Stomach (tissue), 4 donors: ENCODE measurements at regions not wholly inside any gene's neighbourhood (a gene's known extent, or its start where the extent isn't known, plus 50 kb on each side); places are given as distances from the start of the nearest gene placed in this dataset.

ENCODE experiments used
- EP300 ChIP-seq: sonication (generic); formaldehyde crosslinking; IDR thresholded peaks from one replicate; pipeline ENCODE4 v1.6.1; 2017; ENCODE audit warnings: antibody characterized with exemption
- POLR2A ChIP-seq, 4 donors: fragments of 450-650 bp; IDR thresholded peaks; one replicate each; pipeline ENCODE4 v1.6.1; 2016; ENCODE audit warnings: antibody characterized with exemption in 4 of 4, control low read depth in 2 of 4, mild to moderate bottlenecking in 1 of 4, moderate library complexity in 1 of 4
- POLR2AphosphoS5 ChIP-seq, 3 donors: sonication (generic); formaldehyde crosslinking; IDR thresholded peaks; one replicate each; pipeline ENCODE4 v1.6.1; 2016; ENCODE audit warnings: antibody characterized with exemption in 3 of 3
- TF ChIP-seq, protein P1 (sequence below), 7 experiments: fragments of 450-650 bp in 4 of 7; fragments of 200-600 bp in 3 of 7; sonication (generic) in 3 of 7; IDR thresholded peaks; one replicate each; pipeline ENCODE4 v1.5.1; 2016 to 2019; ENCODE audit warnings: antibody characterized with exemption in 7 of 7, control low read depth in 2 of 7, mild to moderate bottlenecking in 1 of 7

DNA sequence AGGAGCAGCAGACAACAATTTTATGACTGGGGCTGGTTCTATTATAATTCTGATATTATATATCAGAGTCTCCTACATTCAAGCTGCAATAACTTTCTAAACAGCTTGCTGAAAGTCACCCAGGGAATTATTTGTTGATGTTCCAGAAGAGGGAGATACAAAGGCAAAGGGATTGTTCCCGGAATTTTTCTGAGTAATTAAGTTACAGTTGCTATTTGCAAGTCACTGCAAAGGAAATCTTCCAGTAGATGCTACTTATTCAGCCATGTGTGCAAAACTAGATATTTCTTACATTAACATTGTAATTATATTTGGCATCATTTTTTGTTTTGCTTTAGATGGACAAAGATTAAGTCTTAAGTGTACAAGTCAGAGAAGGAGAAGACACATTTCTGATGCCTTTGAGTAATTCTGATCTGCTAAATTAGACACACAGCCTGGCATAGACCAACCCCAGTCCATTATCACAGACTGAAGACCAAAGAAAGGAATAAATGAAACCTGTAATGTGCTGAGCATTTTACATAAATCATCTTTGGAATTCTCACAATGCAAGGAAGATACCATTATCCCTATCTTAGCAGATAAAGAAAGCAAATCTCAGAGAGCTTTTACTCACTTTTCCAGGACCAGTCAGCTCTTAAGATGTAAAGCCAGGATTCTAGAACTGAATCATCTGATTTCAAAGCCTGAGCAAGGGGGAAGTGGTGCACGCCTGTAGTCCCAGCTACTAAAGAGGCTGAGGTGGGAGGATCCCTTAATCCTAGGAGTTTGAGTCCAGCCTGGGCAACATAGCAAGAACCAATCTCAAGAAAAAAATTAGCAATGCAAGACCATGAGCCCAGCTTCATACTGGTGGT is 62.6 kb upstream of the AKAP12 start:
- TF ChIP-seq, protein P1, sequence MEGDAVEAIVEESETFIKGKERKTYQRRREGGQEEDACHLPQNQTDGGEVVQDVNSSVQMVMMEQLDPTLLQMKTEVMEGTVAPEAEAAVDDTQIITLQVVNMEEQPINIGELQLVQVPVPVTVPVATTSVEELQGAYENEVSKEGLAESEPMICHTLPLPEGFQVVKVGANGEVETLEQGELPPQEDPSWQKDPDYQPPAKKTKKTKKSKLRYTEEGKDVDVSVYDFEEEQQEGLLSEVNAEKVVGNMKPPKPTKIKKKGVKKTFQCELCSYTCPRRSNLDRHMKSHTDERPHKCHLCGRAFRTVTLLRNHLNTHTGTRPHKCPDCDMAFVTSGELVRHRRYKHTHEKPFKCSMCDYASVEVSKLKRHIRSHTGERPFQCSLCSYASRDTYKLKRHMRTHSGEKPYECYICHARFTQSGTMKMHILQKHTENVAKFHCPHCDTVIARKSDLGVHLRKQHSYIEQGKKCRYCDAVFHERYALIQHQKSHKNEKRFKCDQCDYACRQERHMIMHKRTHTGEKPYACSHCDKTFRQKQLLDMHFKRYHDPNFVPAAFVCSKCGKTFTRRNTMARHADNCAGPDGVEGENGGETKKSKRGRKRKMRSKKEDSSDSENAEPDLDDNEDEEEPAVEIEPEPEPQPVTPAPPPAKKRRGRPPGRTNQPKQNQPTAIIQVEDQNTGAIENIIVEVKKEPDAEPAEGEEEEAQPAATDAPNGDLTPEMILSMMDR (IDR thresholded peaks at IDR 0.05) = no peak
- TF ChIP-seq POLR2A (IDR thresholded peaks at IDR 0.05) = no peak
- no peak for TF ChIP-seq POLR2AphosphoS5 (IDR thresholded peaks at IDR 0.05)
- no peak for TF ChIP-seq EP300
